GM21786 (cell line): ENCODE measurements at regions not wholly inside any gene's neighbourhood (a gene's known extent, or its start where the extent isn't known, plus 50 kb on each side); places are given as distances from the start of the nearest gene placed in this dataset.
"Not testable (repeated sequence)": the region's sequence is repeated elsewhere in the genome, so short reads cannot be mapped to it uniquely, and the experiment has no call there.

Experiments used
- ATAC-seq: cut with Tn5 transposase; IDR thresholded peaks from one replicate; pipeline ENCODE4 v1.9.1; 2021; ENCODE audit not compliant: unreplicated experiment

DNA sequence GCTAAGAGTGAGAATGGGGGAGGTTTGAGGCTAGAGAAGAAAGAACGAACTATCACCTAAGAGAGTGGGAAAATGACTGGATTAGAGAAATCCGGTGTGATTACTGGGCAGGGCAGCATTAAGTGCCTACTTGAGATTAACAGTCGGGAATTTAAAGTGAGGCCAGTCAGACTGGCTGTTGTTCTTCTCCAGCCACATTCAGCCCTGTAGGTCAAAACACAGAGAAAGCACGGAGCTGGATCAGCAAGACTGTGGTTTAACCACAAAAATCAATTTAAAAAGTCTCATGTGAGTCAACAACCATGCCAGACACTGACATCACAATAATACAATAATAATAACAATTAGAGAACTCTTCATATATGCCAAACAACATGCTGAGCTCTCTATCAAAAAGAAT lies 301.9 kb upstream of the SGK1 start:
- ATAC-seq: no peak

- no peak for ATAC-seq
These were observed 301.2 kb upstream of the SGK1 start for GRCh38 chr6:134619077-134619476.

- no peak for ATAC-seq
These were observed 296.9 kb upstream of the SGK1 start for GRCh38 chr6:134614606-134615485.

DNA sequence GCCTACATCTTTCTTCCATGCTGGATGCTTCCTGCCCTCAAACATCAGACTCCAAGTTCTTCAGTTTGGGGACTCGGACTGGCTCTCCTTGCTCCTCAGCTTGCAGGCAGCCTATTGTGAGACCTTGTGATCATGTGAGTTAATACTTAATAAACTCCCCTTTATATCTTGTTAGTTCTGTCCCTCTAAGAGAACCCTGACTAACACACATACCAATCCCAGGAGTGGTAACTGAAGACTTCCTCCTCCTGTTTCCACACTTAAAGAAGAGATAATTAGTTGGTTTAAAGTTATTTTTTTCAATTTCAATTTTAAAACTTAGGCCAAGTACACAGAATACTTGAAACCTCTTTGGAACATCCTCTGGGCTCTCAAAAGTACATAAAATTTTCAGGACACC lies 294.2 kb upstream of the SGK1 start:
- ATAC-seq: not testable (repeated sequence)

- ATAC-seq: no peak
These were observed 292.5 kb upstream of the SGK1 start for GRCh38 chr6:134610411-134610810.

- no peak for ATAC-seq
These were observed 291.9 kb upstream of the SGK1 start for GRCh38 chr6:134609716-134610261.

DNA sequence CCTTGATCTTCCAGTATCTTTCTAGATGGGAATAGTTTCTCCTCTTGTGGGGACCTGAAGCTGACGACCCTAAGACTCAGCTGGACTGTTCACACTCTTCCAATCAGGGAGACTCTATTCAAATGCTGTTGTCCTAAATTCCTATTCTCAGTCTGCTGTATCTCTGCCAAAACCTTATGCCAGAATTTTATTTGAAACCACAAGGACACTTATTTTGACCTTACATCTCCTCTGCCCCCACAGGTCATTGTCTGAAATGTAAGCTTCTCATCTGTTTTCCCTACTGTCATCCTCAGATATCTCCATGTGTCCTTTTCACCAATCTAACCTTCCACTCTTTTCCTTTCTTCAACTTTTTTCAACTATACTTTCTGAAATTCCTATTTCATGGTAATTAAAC lies 289.5 kb upstream of the SGK1 start:
- no peak for ATAC-seq

- no peak for ATAC-seq
These were observed 287.1 kb upstream of the SGK1 start for GRCh38 chr6:134605034-134605433.

GRCh38 chr6:134604014-134604676 lies 286.2 kb upstream of the SGK1 start:
- ATAC-seq: no peak

GRCh38 chr6:134603561-134603960 lies 285.6 kb upstream of the SGK1 start:
- no peak for ATAC-seq

DNA sequence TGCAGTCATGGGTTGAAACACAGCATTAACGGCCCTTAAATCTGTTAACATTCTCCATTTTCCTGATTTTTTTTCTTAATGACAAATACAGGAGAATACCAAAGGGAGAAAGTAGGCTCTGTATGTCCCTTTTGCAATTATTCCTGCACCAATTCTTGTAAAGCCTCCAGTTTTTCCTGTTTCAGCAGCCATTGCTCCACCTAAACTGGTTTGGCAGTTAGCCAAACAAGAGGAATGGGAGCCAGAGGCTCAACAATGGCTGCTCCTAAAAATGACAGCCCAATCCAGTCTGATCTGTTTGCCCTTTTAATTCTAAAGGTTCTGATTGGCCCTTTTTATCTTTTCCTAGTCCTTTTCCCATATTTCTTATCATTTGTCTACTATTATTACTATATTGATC lies 284.2 kb upstream of the SGK1 start:
- ATAC-seq: no peak

DNA sequence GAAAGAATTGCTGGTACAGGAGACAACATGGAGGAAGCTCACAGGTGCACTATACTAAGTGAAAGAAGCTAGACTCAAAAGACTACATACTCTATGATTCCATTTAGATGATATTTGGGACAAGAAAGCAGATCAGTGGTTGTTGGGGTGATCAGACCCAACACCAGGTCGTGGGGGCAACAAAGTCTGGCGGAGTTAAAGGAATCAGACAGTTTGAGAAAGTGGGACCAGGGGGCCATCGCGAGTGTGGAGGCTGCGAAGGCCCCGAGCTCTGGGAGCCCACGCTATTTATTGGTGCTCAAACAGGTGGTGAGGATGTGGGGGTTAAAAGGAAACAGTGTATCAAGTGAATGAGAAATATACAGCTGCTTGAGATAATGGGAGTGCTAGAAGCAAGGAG lies 282.8 kb upstream of the SGK1 start:
- ATAC-seq: no peak

- ATAC-seq: no peak
These were observed 281.2 kb upstream of the SGK1 start for GRCh38 chr6:134599079-134599478.

- ATAC-seq: no peak
These were observed 278.3 kb upstream of the SGK1 start for GRCh38 chr6:134596191-134596590.

- ATAC-seq: no peak
These were observed 277.0 kb upstream of the SGK1 start for GRCh38 chr6:134594881-134595280.

- ATAC-seq: no peak
These were observed 276.0 kb upstream of the SGK1 start for GRCh38 chr6:134593887-134594286.

DNA sequence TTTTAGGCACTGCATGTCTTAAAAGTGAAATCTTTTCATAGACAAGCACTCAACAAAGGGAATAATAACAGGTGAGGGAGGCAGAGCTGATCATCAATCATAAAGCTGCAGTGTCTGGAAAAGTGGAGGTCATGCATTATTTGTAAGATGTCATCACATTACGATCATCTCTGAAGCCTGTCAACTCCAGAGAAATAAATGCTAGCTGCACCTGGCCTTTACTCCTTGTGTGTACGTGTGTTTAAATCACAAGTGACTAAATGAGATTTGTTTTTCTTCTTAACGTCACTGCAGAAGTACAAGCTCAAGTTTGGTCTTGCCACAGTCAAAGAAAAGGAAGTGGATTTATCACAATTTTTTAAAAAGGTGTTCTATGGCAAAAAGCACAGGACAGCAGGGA lies 275.5 kb upstream of the SGK1 start:
- ATAC-seq: no peak

- no peak for ATAC-seq
These were observed 275.1 kb upstream of the SGK1 start for GRCh38 chr6:134593024-134593423.

DNA sequence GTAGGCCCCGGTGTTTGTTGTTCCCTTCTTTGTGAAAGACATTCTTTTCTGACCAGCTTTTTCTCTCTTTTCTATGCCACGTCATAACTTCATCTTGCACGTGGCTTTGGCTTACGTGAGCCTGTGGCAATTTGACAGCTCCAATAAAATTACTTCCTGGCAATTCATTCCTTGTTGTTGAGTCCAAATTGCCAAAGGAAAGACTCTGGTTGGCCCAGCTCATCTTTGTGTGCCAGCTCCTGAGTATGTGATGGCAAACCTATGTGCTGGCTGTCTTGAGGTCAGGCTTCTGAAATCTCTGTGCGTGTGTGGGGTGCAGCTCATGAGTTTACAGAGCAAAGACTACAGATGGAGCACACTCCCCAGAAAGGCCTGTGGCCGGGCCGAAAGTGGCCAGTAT lies 272.5 kb upstream of the SGK1 start:
- ATAC-seq: no peak

GRCh38 chr6:134590004-134590403 lies 272.1 kb upstream of the SGK1 start:
- no peak for ATAC-seq

- ATAC-seq: no peak
These were observed 271.6 kb upstream of the SGK1 start for GRCh38 chr6:134589512-134589911.

DNA sequence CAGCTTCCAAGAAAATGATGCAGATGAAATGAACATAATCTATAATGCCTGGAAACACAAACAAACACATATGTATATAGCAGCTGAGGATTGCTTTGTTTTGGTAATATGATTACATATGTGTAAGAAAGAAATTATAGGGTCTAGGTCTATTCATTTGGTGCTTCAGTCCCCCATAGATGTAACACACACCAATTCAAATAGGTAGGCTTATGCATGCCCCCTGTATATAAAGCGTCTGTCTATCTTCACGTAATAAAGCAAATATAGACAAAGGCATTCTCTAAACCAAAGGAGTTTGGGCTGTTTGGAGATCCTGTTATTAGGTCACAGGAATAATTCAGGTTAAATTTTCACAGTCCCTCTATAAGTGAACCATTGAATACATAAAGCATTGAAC lies 270.4 kb upstream of the SGK1 start:
- ATAC-seq: no peak
